GM23338 (cell line): ENCODE measurements at regions not wholly inside any gene's neighbourhood (a gene's known extent, or its start where the extent isn't known, plus 50 kb on each side); places are given as distances from the start of the nearest gene placed in this dataset.
A peak's percentile ranks its signal among the peaks of the same experiment; 100 is the strongest.

Experiments
- CREB1 ChIP-seq: fragments of 250-450 bp; sonication (Bioruptor Pico); IDR thresholded peaks from 2 replicates; pipeline ENCODE4 v1.5.0; 2020; ENCODE audit warnings: low read depth, mild to moderate bottlenecking, moderate library complexity
- CTCF ChIP-seq, 2 experiments: fragments of 200-600 bp in 1 of 2; sonication (generic) in 1 of 2; conservative IDR thresholded peaks; 2 replicates each; pipeline versions ENCODE4 v1.5.1 to v1.6.1; 2016 to 2017; ENCODE audit warnings: antibody characterized with exemption in 2 of 2, low read depth in 2 of 2, mild to moderate bottlenecking in 2 of 2, moderate library complexity in 1 of 2
- ETS1 ChIP-seq: IDR thresholded peaks from 2 replicates; pipeline ENCODE4 v1.6.1; 2016; ENCODE audit warnings: antibody characterized with exemption
- EZH2 ChIP-seq: fragments of 200-600 bp; sonication (generic); IDR thresholded peaks from one replicate; pipeline ENCODE4 v1.8.0; 2017; ENCODE audit warnings: antibody characterized with exemption, mild to moderate bottlenecking, low read depth; ENCODE audit not compliant: unreplicated experiment
- EZH2phosphoT487 ChIP-seq: fragments of 200-600 bp; sonication (generic); IDR thresholded peaks from one replicate; pipeline ENCODE4 v1.8.1; 2018; ENCODE audit warnings: antibody characterized with exemption; ENCODE audit not compliant: unreplicated experiment
- JUNB ChIP-seq: IDR thresholded peaks from one replicate; pipeline ENCODE4 v1.6.1; 2016; ENCODE audit warnings: antibody characterized with exemption; ENCODE audit not compliant: unreplicated experiment
- POLR2AphosphoS5 ChIP-seq: IDR thresholded peaks from 2 replicates; pipeline ENCODE4 v1.6.1; 2016; ENCODE audit warnings: antibody characterized with exemption, low read depth
- REST ChIP-seq: IDR thresholded peaks from one replicate; pipeline ENCODE4 v1.6.1; 2018; ENCODE audit warnings: antibody characterized with exemption; ENCODE audit not compliant: unreplicated experiment
- STAT1 ChIP-seq: IDR thresholded peaks from one replicate; pipeline ENCODE4 v1.6.1; 2016; ENCODE audit warnings: antibody characterized with exemption; ENCODE audit not compliant: unreplicated experiment
- ZNF114 ChIP-seq: fragments of 250-450 bp; sonication (Bioruptor Pico); IDR thresholded peaks from 2 replicates; pipeline ENCODE4 v1.5.0; 2020; ENCODE audit warnings: mild to moderate bottlenecking, moderate library complexity
- ZNF462 ChIP-seq: fragments of 250-450 bp; sonication (Bioruptor Pico); IDR thresholded peaks from 2 replicates; pipeline ENCODE4 v1.5.0; 2020; ENCODE audit warnings: mild to moderate bottlenecking, moderate library complexity

GRCh38 chr10:83607959-83608745, 531.2 kb upstream of the GHITM start:
- TF ChIP-seq CTCF (conservative IDR thresholded peaks at IDR 0.05; ENCODE audit: low read depth in 2 of 2) = 0 out of 4 replicates have a peak, but pooled peaks of 1 of the 2 experiments have one; percentile 8
- no peak for TF ChIP-seq POLR2AphosphoS5
- no peak for TF ChIP-seq EZH2
- TF ChIP-seq REST = no peak
- TF ChIP-seq EZH2phosphoT487 = no peak
- no peak for TF ChIP-seq ETS1
- TF ChIP-seq STAT1 = no peak
- TF ChIP-seq CREB1 (CRISPR knock-in tag) = no peak
- TF ChIP-seq JUNB = no peak
- no peak for TF ChIP-seq ZNF114
- TF ChIP-seq ZNF462 (CRISPR knock-in tag) = no peak
